A673 (cell line): ENCODE measurements at regions not wholly inside any gene's neighbourhood (a gene's known extent, or its start where the extent isn't known, plus 50 kb on each side); places are given as distances from the start of the nearest gene placed in this dataset.
"Not testable (repeated sequence)": the region's sequence is repeated elsewhere in the genome, so short reads cannot be mapped to it uniquely, and the experiment has no call there.

Source experiments
- BruUV-seq: library from RNA; stranded (reverse); fragments of 400-500 nt; replicated peaks from 2 replicates; lab custom pipeline; 2021; lab: Mats Ljungman, UMichigan
- CTCF ChIA-PET: fragments of 300-600 bp; sonication (Branson Sonifier 250); formaldehyde crosslinking; loops from one replicate; lab custom pipeline; 2022; ENCODE audit warnings: antibody characterized with exemption; lab: Charles Lee
- POLR2A ChIA-PET: fragments of 300-600 bp; sonication (Branson Sonifier 250); formaldehyde crosslinking; loops from one replicate; lab custom pipeline; 2022; ENCODE audit warnings: antibody characterized with exemption; ENCODE audit not compliant: low non-redundant PET; lab: Charles Lee
- DNase-seq: peaks from one replicate; pipeline ENCODE4 v3.0.0-alpha.2; 2015; ENCODE audit warnings: low spot score
- H3K27ac ChIP-seq: fragments of 200-600 bp; sonication (generic); 2 replicates; pipeline ENCODE4 v1.5.1; 2016; ENCODE audit warnings: mixed run types, low read depth, mild to moderate bottlenecking, mixed read lengths, antibody characterized with exemption, low read length; ENCODE audit not compliant: poor library complexity, severe bottlenecking
- H3K27me3 ChIP-seq: fragments of 200-600 bp; sonication (generic); replicated peaks from 2 replicates; pipeline ENCODE4 v1.6.1; 2017; ENCODE audit warnings: mixed run types, low read depth, mild to moderate bottlenecking, mixed read lengths, antibody characterized with exemption, low read length; ENCODE audit not compliant: insufficient read depth, poor library complexity
- H3K36me3 ChIP-seq: fragments of 200-600 bp; sonication (generic); 2 replicates; pipeline ENCODE4 v1.6.1; 2016; ENCODE audit warnings: mixed run types, mild to moderate bottlenecking, mixed read lengths, antibody characterized with exemption, low read length; ENCODE audit not compliant: insufficient read depth, poor library complexity, severe bottlenecking
- H3K4me1 ChIP-seq: fragments of 200-600 bp; sonication (generic); 2 replicates; pipeline ENCODE4 v1.6.1; 2017; ENCODE audit warnings: mixed run types, mild to moderate bottlenecking, mixed read lengths, antibody characterized with exemption, low read length; ENCODE audit not compliant: insufficient read depth, poor library complexity, severe bottlenecking
- H3K4me3 ChIP-seq: fragments of 200-600 bp; sonication (generic); 2 replicates; pipeline ENCODE4 v1.5.1; 2016; ENCODE audit warnings: low read depth, mixed run types, mild to moderate bottlenecking, mixed read lengths, low read length; ENCODE audit not compliant: poor library complexity, severe bottlenecking
- H3K9me3 ChIP-seq: fragments of 200-600 bp; sonication (generic); 2 replicates; pipeline ENCODE4 v1.6.1; 2016; ENCODE audit warnings: mixed run types, low read depth, mild to moderate bottlenecking, mixed read lengths, antibody characterized with exemption, low read length; ENCODE audit not compliant: poor library complexity, severe bottlenecking
- EZH2 ChIP-seq: fragments of 200-600 bp; sonication (generic); IDR thresholded peaks from 2 replicates; pipeline ENCODE4 v1.6.1; 2017; ENCODE audit warnings: borderline replicate concordance, low read depth, mild to moderate bottlenecking, mixed read lengths, antibody characterized with exemption, low read length; ENCODE audit not compliant: poor library complexity, severe bottlenecking
- intact Hi-C: fragments of 100-400 bp; cut with micrococcal nuclease; formaldehyde crosslinking; loops from one replicate; pipeline ENCODE4 v1.10.0; 2022; ENCODE audit not compliant: unreplicated experiment
- TF ChIP-seq, protein P1 (sequence below): fragments of 300-800, 200-600 bp; sonication (generic); conservative IDR thresholded peaks from 2 replicates; pipeline ENCODE4 v1.5.1; 2017; ENCODE audit warnings: low read depth, mild to moderate bottlenecking, antibody characterized with exemption, low read length, moderate library complexity, mixed read lengths

DNA sequence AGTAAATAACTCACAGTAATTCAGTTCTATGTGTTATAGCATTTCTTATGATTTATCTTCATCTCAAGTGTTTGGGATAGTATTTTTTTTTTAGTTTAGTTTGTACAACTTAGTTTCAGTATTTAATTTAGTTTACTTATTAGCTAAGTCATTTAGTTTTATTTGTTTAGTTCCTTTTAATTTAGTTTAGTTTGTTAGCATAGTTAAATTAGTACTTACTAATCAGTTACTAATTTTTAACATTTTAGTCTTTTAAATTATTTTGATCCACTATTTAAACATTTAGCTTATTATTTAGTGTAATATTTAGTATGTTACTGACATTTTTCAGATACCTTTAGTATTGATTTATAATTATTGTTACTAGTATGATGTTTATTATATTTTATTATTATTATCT lies 85.2 kb upstream of the SIPA1L2 start:
- TF ChIP-seq EZH2, result no peak
- TF ChIP-seq, protein P1, sequence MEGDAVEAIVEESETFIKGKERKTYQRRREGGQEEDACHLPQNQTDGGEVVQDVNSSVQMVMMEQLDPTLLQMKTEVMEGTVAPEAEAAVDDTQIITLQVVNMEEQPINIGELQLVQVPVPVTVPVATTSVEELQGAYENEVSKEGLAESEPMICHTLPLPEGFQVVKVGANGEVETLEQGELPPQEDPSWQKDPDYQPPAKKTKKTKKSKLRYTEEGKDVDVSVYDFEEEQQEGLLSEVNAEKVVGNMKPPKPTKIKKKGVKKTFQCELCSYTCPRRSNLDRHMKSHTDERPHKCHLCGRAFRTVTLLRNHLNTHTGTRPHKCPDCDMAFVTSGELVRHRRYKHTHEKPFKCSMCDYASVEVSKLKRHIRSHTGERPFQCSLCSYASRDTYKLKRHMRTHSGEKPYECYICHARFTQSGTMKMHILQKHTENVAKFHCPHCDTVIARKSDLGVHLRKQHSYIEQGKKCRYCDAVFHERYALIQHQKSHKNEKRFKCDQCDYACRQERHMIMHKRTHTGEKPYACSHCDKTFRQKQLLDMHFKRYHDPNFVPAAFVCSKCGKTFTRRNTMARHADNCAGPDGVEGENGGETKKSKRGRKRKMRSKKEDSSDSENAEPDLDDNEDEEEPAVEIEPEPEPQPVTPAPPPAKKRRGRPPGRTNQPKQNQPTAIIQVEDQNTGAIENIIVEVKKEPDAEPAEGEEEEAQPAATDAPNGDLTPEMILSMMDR, result no peak
- Histone ChIP-seq H3K4me3 (no peak overlapping the region), H3K4me1 (no peaks in the 10 kb centered on the region), H3K27ac (no peak overlapping the region), H3K9me3 (no peaks in the 10 kb centered on the region), H3K36me3 (no peaks in the 10 kb centered on the region), H3K27me3 (no peaks in the 10 kb centered on the region)
- no peak for DNase-seq
- intact Hi-C loops, result no loop called here
- ChIA-PET POLR2A (no interaction called here), CTCF (no interaction called here)
- no TSS peak for BruUV-seq

DNA sequence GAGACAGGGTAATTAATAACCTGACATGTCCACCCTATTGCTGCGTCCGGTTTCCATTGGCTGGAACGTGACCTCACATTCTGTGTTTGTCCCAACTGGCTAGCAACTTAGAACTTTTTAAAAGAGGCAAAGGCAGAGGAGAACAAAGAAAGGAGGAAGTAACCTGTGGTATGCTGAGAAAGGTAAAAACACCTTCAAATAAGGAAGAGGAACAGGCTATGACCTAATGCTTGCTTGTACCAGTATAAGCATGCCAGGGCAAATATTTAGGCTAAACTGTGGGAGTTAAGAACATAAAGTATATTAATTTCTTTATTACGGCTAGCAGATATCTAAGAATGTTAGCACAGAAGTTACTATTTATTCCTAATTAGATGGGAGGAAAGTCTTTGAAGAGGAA lies 87.3 kb upstream of the MAP10 start:
- H3K36me3 ChIP-seq, POLR2A ChIA-PET, H3K9me3 ChIP-seq, H3K4me1 ChIP-seq, intact Hi-C loops, BruUV-seq, H3K4me3 ChIP-seq, CTCF ChIA-PET, H3K27me3 ChIP-seq, H3K27ac ChIP-seq, DNase-seq: not testable (repeated sequence)

DNA sequence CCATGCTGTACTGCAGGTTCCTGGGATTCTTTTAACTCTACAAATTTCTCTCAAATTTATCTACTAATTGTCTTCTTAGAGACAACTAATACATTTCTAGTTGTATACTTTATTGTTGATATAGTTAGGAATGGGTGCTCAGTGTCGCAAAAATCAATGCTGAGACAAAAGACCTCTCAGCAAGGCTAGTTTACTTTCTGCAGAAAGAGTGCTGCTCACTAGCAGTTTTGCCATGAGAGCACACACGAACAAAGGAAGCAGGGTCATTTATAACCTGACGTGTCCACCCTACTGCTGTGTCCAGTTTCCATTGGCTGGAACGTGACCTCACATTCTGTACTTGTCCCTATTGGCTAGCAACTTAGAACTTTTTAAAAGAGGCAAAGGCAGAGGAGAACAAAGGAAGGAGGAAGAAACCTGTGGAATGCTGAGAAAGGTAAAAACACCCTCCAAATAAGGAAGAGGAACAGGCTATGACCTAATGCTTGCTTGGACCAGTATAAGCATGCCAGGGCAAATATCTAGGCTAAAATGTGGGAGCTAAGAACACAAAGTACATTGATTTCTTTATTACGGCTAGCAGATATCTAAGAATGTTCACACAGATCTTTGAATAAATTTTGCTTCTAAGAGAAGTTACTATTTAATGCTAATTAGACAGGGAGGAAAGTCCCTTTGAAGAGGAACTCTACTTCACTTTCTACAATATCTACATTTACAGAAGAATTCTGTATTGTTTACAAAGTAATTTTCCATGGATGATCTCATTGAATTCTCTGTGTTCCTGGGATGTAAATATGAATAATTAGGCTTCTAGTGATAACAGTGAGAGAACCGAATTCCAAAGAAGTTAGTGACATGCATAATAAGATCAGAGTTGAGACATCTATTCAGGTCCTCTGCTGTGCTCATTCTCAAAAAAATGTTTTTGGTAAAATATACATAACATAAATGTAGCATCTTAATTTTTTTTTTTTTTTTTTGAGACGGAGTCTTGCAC lies 86.0 kb upstream of the MAP10 start:
- Histone ChIP-seq H3K4me3 (no peak overlapping the region), H3K4me1 (no peaks in the 10 kb centered on the region), H3K27me3 (no peaks in the 10 kb centered on the region), H3K27ac (no peak overlapping the region), H3K36me3 (no peaks in the 10 kb centered on the region), H3K9me3 (no peaks in the 10 kb centered on the region)
- ChIA-PET CTCF (no interaction called here), POLR2A (no interaction called here)
- TF ChIP-seq, protein P1, result no peak
- no peak for TF ChIP-seq EZH2
- intact Hi-C loops, result no loop called here
- no TSS peak for BruUV-seq
- DNase-seq, result no peak
